H9 (cell line): ENCODE measurements at regions not wholly inside any gene's neighbourhood (a gene's known extent, or its start where the extent isn't known, plus 50 kb on each side); places are given as distances from the start of the nearest gene placed in this dataset.

Source experiments
- DNase-seq: peaks from one replicate; pipeline ENCODE4 v3.0.0-alpha.2; 2017
- H2AFZ ChIP-seq: one replicate; pipeline ENCODE4 v1.6.1; 2013; ENCODE audit warnings: mild to moderate bottlenecking, low read length, control low read depth, moderate library complexity
- H2AK5ac ChIP-seq: 2 replicates; pipeline ENCODE4 v1.6.1; 2013; ENCODE audit warnings: low read length, control low read depth, mixed read lengths; ENCODE audit not compliant: insufficient read length
- H2BK120ac ChIP-seq: one replicate; pipeline ENCODE4 v1.6.1; 2013; ENCODE audit warnings: low read depth, mild to moderate bottlenecking, low read length, control low read depth, inconsistent platforms; ENCODE audit not compliant: poor library complexity, severe bottlenecking
- H2BK12ac ChIP-seq: 2 replicates; pipeline ENCODE4 v1.6.1; 2013; ENCODE audit warnings: low read length, control low read depth, mixed read lengths, low read depth; ENCODE audit not compliant: insufficient read length
- H2BK15ac ChIP-seq: 2 replicates; pipeline ENCODE4 v1.6.1; 2013; ENCODE audit warnings: low read depth, low read length, control low read depth
- H2BK20ac ChIP-seq: one replicate; pipeline ENCODE4 v1.6.1; 2013; ENCODE audit warnings: low read depth, mild to moderate bottlenecking, low read length, control low read depth, inconsistent platforms; ENCODE audit not compliant: poor library complexity, severe bottlenecking
- H2BK5ac ChIP-seq: 2 replicates; pipeline ENCODE4 v1.6.1; 2013; ENCODE audit warnings: low read length, control low read depth, mixed read lengths; ENCODE audit not compliant: insufficient read length
- H3K14ac ChIP-seq: 2 replicates; pipeline ENCODE4 v1.6.1; 2013; ENCODE audit warnings: low read length, control low read depth; ENCODE audit not compliant: insufficient read depth
- H3K18ac ChIP-seq: 2 replicates; pipeline ENCODE4 v1.6.1; 2013; ENCODE audit warnings: low read depth, mild to moderate bottlenecking, mixed read lengths, low read length, control low read depth; ENCODE audit not compliant: insufficient read length
- H3K23ac ChIP-seq: 2 replicates; pipeline ENCODE4 v1.6.1; 2013; ENCODE audit warnings: low read length, control low read depth, mixed read lengths, low read depth; ENCODE audit not compliant: insufficient read length
- H3K23me2 ChIP-seq: 2 replicates; pipeline ENCODE4 v1.6.1; 2013; ENCODE audit warnings: low read depth, mild to moderate bottlenecking, mixed read lengths, low read length, control low read depth; ENCODE audit not compliant: insufficient read length, poor library complexity, severe bottlenecking
- H3K27ac ChIP-seq: 2 replicates; pipeline ENCODE4 v1.5.1; 2013; ENCODE audit warnings: low read length, control low read depth, mixed read lengths, low read depth; ENCODE audit not compliant: insufficient read length
- H3K27me3 ChIP-seq: 2 replicates; pipeline ENCODE4 v1.6.1; 2013; ENCODE audit warnings: low read length, control low read depth, inconsistent platforms; ENCODE audit not compliant: insufficient read depth
- H3K4ac ChIP-seq: 2 replicates; pipeline ENCODE4 v1.6.1; 2013; ENCODE audit warnings: low read depth, mild to moderate bottlenecking, control low read depth, inconsistent platforms, low read length, moderate library complexity
- H3K4me1 ChIP-seq: 2 replicates; pipeline ENCODE4 v1.6.1; 2013; ENCODE audit warnings: low read length, control low read depth, inconsistent platforms; ENCODE audit not compliant: insufficient read depth
- H3K4me2 ChIP-seq: 2 replicates; pipeline ENCODE4 v1.6.1; 2013; ENCODE audit warnings: low read length, control low read depth, mixed read lengths; ENCODE audit not compliant: insufficient read length, insufficient read depth
- H3K56ac ChIP-seq: 2 replicates; pipeline ENCODE4 v1.6.1; 2013; ENCODE audit warnings: low read depth, mild to moderate bottlenecking, mixed read lengths, low read length, control low read depth; ENCODE audit not compliant: insufficient read length
- H3K79me1 ChIP-seq: 2 replicates; pipeline ENCODE4 v1.6.1; 2013; ENCODE audit warnings: low read depth, mild to moderate bottlenecking, moderate library complexity, low read length, control low read depth, inconsistent platforms; ENCODE audit not compliant: insufficient read depth, poor library complexity, severe bottlenecking
- H3K79me2 ChIP-seq: 2 replicates; pipeline ENCODE4 v1.6.1; 2013; ENCODE audit warnings: low read length, control low read depth, inconsistent platforms; ENCODE audit not compliant: insufficient read depth
- H3K9ac ChIP-seq: 2 replicates; pipeline ENCODE4 v1.6.1; 2013; ENCODE audit warnings: low read length, control low read depth, mixed read lengths; ENCODE audit not compliant: insufficient read length; ENCODE audit errors: extremely low read depth
- H3K9me3 ChIP-seq: one replicate; pipeline ENCODE4 v1.6.1; 2013; ENCODE audit warnings: low read depth, low read length, inconsistent platforms; ENCODE audit not compliant: control insufficient read depth
- H3T11ph ChIP-seq: one replicate; pipeline ENCODE4 v1.6.1; 2013; ENCODE audit warnings: mild to moderate bottlenecking, low read length, control low read depth, inconsistent platforms
- H4K20me1 ChIP-seq: one replicate; pipeline ENCODE4 v1.6.1; 2013; ENCODE audit not compliant: control insufficient read depth, insufficient read length, insufficient read depth
- H4K5ac ChIP-seq: 2 replicates; pipeline ENCODE4 v1.6.1; 2013; ENCODE audit warnings: low read depth, mild to moderate bottlenecking, mixed read lengths, low read length, control low read depth; ENCODE audit not compliant: insufficient read length
- H4K8ac ChIP-seq: replicated peaks from 2 replicates; pipeline ENCODE4 v1.6.1; 2013; ENCODE audit warnings: low read length, control low read depth, mixed read lengths, low read depth; ENCODE audit not compliant: insufficient read length
- H4K91ac ChIP-seq: 2 replicates; pipeline ENCODE4 v1.6.1; 2013; ENCODE audit warnings: low read depth, mild to moderate bottlenecking, moderate library complexity, mixed read lengths, low read length, control low read depth; ENCODE audit not compliant: insufficient read length
- H3K27ac Mint-ChIP-seq, 3 experiments: 2 replicates in 2 of 3; 3 replicates in 1 of 3; pipeline ENCODE4 v1.8.0; 2020 to 2021; ENCODE audit warnings: mixed read lengths in 3 of 3, mild to moderate bottlenecking in 1 of 3, moderate library complexity in 1 of 3
- H3K27me3 Mint-ChIP-seq: 2 replicates; pipeline ENCODE4 v1.8.0; 2021; ENCODE audit warnings: low read depth, mild to moderate bottlenecking, moderate library complexity, mixed read lengths
- H3K36me3 Mint-ChIP-seq, 3 experiments: 2 replicates in 2 of 3; 3 replicates in 1 of 3; pipeline ENCODE4 v1.8.0; 2020 to 2021; ENCODE audit warnings: low read depth in 3 of 3, mixed read lengths in 3 of 3; ENCODE audit not compliant: insufficient read depth in 1 of 3
- H3K4me1 Mint-ChIP-seq, 2 experiments: 2 replicates each; pipeline ENCODE4 v1.8.0; 2020; ENCODE audit warnings: mixed read lengths in 2 of 2
- H3K4me3 Mint-ChIP-seq, 2 experiments: 2 replicates in 1 of 2; 3 replicates in 1 of 2; pipeline ENCODE4 v1.8.0; 2020 to 2021; ENCODE audit warnings: mild to moderate bottlenecking in 2 of 2, mixed read lengths in 2 of 2, moderate library complexity in 1 of 2
- H3K9me3 Mint-ChIP-seq, 2 experiments: 2 replicates in 1 of 2; 3 replicates in 1 of 2; pipeline ENCODE4 v1.8.0; 2020; ENCODE audit warnings: mild to moderate bottlenecking in 2 of 2, mixed read lengths in 2 of 2, moderate library complexity in 1 of 2
- WGBS: extraction: QIAGEN DNeasy Blood & Tissue Kit; methylation state at CpG from one replicate; pipeline ENCODE4 v1.1.7; 2013; ENCODE audit warnings: missing lambda C conversion rate, low lambda C conversion rate, mixed read lengths; ENCODE audit not compliant: insufficient read length; ENCODE audit errors: extremely low coverage; 5-methylcytosine and 5-hydroxymethylcytosine counted together
- TF ChIP-seq, protein P1 (sequence below): fragments of 200-600 bp; sonication (generic); conservative IDR thresholded peaks from 3 replicates; pipeline ENCODE4 v1.8.0; 2021; ENCODE audit warnings: antibody characterized with exemption, mild to moderate bottlenecking

- no peak for DNase-seq
- Histone ChIP-seq H2BK120ac (no peak overlapping the region), H3T11ph (no peak overlapping the region), H2BK12ac (no peak overlapping the region), H2AFZ (no peak overlapping the region), H3K56ac (no peak overlapping the region), H3K9me3 (no peaks in the 10 kb centered on the region), H3K4ac (no peak overlapping the region), H2AK5ac (no peak overlapping the region), H4K91ac (no peak overlapping the region), H4K20me1 (no peaks in the 10 kb centered on the region), H3K79me1 (no peaks in the 10 kb centered on the region), H3K4me2 (no peak overlapping the region), H4K5ac (no peak overlapping the region), H3K27me3 (no peaks in the 10 kb centered on the region), H3K9ac (no peak overlapping the region), H2BK20ac (no peak overlapping the region), H3K79me2 (no peaks in the 10 kb centered on the region), H3K23me2 (no peaks in the 10 kb centered on the region), H3K27ac (no peak overlapping the region), H3K14ac (no peak overlapping the region), H3K23ac (no peak overlapping the region), H2BK15ac (no peak overlapping the region), H3K18ac (no peak overlapping the region), H4K8ac (no peak overlapping the region), H3K4me1 (0 out of 2 replicates have a peak, but pooled peaks cover 2% of the 10 kb centered on the region), H2BK5ac (no peak overlapping the region)
- Mint-ChIP-seq H3K36me3 (peaks cover 3 to 23% (median 9%) of the 10 kb centered on the region in 3 experiments), H3K27me3 (peaks cover 8% of the 10 kb centered on the region; the same call in 1 of the 2 replicates), H3K4me3 (no peak overlapping the region), H3K4me1 (peaks cover 23 to 45% of the 10 kb centered on the region in 2 experiments), H3K9me3 (peaks cover 23 to 30% of the 10 kb centered on the region in 2 experiments), H3K27ac (no peak overlapping the region)
- TF ChIP-seq, protein P1, sequence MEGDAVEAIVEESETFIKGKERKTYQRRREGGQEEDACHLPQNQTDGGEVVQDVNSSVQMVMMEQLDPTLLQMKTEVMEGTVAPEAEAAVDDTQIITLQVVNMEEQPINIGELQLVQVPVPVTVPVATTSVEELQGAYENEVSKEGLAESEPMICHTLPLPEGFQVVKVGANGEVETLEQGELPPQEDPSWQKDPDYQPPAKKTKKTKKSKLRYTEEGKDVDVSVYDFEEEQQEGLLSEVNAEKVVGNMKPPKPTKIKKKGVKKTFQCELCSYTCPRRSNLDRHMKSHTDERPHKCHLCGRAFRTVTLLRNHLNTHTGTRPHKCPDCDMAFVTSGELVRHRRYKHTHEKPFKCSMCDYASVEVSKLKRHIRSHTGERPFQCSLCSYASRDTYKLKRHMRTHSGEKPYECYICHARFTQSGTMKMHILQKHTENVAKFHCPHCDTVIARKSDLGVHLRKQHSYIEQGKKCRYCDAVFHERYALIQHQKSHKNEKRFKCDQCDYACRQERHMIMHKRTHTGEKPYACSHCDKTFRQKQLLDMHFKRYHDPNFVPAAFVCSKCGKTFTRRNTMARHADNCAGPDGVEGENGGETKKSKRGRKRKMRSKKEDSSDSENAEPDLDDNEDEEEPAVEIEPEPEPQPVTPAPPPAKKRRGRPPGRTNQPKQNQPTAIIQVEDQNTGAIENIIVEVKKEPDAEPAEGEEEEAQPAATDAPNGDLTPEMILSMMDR = no peak
- WGBS = no CpG with 5 or more reads among the region's 5 CpGs
Measured at GRCh38 chr6:3918469-3918868, 69.3 kb downstream of the FAM50B start.
